NOMO-1 treated with DMSO at 0.1 percent for 48 hours (cell line): ENCODE measurements at regions not wholly inside any gene's neighbourhood (a gene's known extent, or its start where the extent isn't known, plus 50 kb on each side); places are given as distances from the start of the nearest gene placed in this dataset.
"Not testable (repeated sequence)": the region's sequence is repeated elsewhere in the genome, so short reads cannot be mapped to it uniquely, and the experiment has no call there.

Source experiments
- DNase-seq: peaks from one replicate; lab custom pipeline; 2025; ENCODE audit not compliant: unreplicated experiment; lab: John Stamatoyannopoulos, UW

DNA sequence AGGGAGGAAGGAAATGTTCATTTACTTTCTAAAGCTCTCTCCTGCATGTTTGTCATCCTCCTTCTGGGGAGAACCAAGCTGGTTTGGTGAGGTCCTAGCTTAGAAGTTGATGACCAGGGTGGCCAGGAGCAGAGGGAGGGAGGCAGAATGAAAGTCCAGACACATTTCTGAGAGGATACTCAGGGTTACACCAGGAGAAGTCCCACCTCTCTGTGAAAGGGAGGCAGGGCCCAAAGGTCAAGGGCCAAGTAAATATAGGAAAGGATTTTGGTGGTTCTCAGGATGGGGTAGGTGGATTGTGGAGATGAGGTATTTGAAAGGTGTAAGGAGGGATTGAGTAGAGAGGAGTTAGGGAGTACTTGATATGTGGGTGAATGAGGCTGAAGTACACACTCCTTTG lies 58.0 kb upstream of the FBXO11 start:
- DNase-seq: no peak

DNA sequence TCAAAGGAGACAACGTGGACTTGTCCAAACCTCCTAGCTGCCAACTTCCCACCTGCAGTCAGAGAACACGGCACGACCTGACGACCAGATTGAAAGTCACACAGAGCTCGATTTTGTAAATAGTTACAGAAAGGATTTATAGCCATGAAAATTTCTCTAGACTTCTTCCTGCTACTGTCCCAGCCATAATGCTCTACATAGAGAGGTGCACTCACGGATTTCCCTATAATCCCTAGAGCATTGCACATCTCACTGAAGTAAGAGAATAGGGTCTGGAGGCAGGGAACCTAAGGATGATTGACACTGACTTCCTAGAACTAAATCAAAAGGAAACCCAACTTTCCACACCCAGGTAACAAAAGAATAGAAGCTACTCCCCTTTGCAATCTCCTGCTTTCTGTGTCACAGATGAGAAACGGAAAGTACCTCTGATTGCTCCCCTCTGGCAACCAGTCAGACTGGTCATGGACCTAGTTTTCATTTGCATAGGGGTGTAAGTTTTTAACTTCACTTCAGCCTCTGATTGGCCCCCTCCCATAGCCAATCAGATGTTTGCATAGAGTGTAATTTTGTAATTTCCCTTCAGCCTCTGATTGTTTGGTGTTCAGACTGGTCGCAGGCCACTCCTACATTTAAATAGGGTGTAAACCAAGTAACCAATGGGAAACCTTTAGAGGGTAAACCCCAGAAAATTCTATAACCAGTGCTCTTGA lies 58.6 kb upstream of the FBXO11 start:
- DNase-seq: no peak

DNA sequence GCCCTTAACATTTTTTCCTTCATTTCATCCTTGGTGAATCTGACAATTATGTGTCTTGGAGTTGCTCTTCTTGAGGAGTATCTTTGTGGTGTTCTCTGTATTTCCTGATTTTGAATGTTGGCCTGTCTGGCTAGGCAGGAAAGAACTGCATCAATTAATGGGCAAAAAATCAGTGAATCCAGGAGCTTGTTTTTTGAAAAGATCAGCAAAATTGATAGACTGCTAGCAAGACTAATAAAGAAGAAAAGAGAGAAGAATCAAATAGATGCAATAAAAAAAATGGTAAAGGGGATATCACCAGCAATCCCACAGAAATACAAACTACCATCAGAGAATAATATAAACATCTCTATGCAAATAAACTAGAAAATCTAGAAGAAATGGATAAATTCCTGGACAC lies 70.4 kb upstream of the FBXO11 start:
- DNase-seq: not testable (repeated sequence)

DNA sequence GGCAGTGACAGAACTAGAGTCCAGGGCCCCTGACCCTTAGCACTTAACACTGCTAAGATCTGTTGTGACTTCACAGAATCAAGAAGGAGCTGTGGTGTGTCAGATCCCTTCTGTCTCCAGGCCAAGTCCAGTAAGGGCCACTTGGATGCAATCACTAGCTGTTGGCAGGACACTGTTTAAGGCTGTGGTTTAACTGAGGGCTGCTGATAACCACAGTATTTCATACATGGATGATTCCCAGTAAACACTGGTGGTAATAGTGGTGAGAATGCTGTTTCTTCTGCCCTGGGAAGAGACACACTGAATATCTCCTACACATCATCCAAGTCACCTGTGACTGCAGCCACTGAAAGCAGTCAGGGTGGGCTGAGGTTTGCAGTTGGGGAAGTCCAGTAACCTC lies 77.7 kb upstream of the FBXO11 start:
- DNase-seq: no peak

DNA sequence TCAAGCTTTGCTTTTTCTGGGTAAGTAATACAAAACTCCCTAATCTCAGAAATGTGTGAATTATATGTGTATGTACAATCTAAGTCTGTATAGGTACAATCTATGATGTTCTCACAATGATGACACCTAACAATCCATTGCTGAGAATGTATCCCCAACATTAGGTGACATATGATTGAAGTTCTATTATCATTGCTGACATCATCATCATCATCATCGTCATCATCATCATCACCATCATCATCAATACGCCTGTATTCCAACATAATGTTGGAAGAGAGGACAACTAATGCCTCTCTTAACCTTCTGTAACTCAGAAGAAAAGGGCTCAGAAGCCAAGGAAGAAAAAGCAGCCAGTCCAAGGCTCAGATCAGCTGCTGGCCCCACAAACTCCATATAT lies 84.2 kb upstream of the FBXO11 start:
- no peak for DNase-seq

DNA sequence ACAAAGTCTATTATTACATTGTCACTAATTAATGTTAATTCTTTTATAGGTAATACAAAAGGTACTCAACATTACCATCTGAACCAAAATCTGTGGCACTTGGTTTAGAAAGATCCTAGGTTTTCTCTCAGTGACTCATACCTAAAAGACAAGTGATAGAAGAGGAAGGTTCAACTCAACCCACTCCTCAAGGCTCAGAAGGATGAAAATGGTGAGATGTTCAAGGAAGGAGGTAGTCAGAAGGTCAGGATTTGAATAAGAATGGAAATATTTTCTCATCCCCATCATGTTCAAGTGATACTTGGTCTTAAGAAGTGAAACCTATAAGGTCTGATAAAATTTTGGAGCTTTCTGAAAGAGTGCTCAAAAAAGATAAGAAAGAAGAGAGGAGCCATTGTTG lies 86.4 kb upstream of the FBXO11 start:
- no peak for DNase-seq

DNA sequence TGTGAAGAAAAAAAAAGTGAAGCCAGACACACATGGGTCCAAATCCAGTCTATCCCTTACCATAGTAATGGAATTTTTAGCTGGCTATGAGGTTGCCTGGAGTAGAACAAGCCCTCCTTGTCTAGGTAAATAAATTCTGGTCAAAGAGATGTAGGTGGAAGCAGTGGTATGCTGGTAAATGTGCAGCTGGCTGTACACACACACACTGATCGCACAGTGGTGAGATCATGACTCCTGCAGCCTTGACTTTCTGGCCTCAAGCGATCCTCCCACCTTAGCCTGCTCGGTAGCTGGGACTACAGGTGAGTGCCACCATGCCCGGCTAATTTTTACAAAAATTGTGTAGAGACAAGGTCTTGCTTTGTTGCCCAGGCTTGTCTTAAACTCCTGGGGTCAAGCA lies 90.5 kb upstream of the FBXO11 start:
- no peak for DNase-seq

DNA sequence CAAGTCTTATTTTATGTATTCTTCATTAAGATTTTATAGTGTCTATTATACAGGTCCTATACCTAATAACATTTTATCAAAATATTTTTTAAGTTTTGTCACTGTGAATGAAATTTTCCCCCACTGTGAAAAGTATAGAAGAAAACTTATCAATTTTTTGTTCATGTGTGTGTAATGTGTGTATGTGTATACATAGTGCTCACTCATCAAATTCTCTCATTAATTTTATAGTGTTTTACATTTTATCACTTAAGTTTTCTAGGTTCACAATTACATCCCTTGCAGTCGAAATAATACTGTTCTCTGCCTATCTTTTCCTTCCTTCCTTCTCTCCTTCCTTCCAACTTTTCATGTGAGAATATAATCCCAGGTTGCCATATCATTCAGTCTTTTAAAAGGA lies 93.2 kb upstream of the FBXO11 start:
- DNase-seq: no peak

DNA sequence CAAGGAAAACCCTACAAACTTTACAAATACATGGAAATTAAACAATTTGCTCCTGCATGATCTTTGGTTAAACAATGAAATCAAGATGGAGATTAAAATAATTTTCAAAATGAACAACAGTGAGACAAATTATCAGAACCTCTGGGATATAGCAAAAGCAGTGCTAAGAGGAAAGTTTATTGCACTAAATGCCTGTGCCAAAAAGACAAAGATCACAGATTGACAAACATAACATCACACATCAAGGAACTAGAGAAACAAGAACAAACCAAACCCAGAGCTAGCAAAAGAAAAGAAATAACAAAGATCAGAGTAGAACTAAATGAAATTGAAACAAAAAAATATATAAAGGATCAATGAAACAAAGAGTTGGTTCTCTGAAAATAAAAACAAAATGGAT lies 95.2 kb upstream of the FBXO11 start:
- DNase-seq: no peak

DNA sequence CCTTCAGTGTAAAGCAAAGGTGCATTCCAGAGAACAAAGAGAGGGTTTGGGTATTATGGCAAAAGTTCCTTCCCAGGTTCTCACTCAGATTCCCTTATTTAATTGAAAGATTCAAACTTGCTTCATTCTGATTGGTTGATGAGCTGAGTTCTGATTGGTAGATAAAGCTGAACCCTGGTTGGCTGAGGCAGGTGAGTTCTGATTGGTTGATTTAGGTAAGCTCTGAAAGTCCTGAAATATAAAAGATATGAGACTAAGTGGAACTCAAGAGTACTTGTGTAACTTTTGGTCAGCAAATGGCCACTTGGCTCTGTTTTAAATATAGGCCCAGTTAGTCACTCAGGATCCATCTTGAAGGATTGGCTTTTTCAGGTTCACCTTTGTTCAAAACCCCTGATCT lies 99.8 kb upstream of the FBXO11 start:
- no peak for DNase-seq

DNA sequence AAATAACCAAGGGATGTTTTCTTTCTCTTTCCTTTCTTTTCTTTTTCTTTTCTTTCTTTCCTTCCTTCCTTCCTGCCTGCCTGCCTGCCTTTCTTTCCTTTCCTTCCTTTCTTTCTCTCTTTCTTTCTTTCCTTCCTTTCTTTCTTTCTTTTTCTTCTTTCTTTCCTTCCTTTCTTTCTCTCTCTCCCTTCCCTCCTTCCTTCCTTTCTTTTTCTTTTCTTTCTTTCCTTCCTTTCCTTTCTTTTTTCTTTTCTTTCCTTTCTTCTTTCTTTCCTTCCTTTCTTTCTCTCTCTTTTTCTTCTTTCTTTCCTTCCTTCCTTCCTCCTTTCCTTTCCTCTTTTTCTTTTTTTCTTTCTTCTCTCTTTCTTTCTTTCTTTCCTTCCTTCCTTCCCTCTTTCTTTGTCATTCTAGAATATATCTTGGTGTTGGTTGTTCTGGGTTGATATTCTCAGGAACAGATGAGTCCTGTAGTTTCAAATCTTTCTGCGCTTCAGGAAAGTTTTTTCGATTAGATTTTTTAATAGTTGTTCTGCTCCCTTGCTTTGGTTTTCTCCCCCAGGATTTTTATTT lies 101.5 kb upstream of the FBXO11 start:
- no peak for DNase-seq

DNA sequence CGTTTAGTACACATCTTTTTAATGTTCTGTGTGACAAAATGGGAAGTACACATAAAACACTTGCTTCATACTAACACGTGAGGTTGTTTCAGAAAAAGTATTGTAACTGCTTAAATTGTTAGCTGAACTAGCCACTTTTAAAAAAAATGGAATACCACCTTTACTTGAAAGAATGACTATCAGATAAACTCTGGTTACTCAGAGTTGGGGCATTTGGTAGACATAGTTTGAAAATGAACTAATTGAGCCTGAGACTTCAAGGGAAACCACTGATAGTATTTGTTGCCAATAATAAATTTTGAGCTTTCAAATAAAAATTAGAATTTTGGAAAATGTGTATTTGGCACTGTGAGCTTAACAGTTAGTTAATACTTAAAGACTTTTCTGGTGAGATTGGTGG lies 103.0 kb upstream of the FBXO11 start:
- peak; percentile 3 for DNase-seq

DNA sequence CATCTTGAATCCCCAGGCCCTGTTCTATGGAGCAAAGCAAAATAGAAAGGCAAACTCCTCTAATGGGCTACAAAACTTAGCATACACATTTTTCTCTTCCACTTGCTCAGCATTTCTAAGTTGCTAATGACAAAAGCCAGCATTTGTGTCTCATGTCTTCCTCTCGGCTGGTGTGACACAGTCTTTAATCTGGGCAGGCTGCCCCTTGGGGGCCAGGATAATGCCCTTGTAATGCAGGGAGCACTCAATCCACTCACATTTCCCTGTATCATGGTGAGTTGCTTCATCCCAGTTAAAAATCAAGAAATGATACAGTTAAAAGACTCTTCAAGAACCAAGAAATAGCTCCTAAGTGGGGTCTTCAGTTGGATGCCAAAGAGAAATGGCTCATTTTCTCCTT lies 109.1 kb upstream of the FBXO11 start:
- no peak for DNase-seq

DNA sequence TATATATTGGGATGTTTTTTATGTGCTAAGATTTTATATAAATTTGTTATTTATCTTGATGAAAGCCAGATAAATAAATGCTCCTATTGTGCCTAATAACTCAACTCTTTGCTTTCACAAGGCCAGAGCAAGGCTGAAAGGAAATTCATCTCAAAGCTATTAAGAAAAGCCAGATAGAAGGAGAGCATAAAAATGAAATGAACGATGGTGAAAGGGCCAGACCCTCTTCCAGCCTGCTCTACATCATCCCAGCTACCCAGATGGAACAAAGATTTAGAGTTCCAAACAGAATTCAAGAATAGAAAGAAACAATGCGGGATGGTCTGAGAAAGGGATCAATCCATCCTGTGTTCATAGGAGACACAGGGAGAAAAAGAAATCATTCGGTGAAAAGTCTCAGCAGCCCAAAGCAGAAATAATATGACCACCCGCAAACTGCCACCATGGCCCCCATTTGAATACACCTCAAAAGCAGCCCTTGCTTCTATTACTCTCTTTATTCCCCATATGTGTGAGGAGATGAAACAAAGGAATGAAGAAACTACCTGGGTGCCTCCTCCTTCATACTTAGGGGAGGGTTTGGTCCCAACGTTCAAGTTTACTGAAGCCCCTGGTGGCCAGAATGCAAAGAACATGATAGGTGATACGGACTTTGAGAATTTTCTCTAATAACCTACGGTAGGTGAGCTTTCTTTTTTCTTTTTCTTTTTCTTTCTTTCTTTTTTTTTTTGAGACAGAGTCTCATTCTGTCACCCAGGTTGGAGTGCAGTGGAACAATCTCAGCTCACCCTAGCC lies 110.1 kb upstream of the FBXO11 start:
- DNase-seq: no peak

DNA sequence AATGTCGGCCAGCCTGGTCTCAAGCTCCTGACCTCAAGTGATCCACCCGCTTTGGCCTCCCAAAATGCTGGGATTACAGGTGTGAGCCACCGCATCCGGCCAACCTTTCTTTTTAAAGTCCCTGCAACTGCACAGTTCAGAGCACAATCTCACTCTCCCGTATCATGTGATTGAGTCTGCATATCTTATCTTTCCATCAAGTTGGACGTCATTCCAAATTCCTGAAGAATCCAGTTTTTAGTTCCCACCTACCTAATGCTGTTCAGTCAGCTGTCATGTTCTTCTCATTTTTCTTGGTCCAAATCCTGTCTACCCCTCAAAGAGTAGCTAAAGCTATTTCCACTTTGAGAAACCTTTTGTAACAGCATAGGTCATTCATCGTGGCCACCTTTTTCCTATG lies 110.8 kb upstream of the FBXO11 start:
- DNase-seq: no peak

DNA sequence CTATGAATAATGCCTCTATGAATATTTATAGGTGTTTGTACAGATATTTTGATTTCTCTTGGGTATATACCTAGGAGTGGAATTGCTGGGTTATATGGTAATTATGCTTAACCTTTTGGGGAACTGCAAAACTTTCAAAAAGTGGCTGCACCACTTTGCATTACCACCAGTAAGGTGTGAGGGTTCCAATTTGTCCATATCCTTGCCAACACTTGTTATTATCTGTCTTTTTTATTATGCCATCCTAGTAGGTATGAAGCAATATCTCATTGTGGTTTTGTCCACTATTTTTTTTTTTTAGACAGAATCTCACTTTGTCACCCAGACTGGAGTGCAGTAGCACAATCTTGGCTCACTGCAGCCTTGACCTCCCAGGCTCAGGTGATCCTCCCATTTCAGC lies 112.2 kb upstream of the FBXO11 start:
- no peak for DNase-seq

DNA sequence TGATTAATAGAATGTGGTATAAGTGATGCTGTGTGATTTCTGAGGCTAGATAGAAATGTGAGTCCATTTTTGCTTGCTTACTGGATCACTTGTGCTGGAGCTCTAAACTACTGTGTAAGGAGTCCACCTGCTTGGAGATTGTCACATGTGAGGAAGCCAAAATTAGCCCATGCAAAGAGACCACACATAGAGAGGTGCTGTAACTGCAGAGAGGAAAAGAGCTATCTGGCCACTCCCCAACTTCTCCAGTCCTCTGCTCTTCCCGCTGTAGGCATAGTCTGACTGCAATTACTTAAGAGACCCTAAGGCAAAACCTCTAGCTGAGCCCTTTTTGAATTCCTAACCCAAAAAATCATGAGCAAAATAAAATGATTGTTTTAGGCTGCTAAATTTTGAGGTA lies 120.6 kb upstream of the FBXO11 start:
- no peak for DNase-seq

DNA sequence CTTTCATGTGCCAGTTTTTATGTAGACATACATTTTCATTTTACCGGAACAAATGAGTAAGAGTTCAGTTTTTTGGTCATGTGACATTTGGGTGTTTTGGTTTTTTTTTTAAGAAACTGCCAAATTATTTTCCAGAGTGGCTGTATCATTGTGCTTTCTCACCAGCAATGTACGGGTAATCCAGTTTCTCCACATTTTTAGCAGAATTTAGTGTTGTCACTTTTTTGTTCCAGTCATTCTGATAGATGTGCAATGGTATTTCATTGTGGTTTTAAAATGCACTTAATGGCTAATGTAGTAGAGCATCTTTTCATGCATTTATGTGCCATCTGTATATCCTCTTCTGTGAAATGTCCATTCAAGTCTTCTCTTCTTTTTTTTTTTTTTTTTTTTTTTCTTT lies 126.5 kb upstream of the FBXO11 start:
- no peak for DNase-seq

DNA sequence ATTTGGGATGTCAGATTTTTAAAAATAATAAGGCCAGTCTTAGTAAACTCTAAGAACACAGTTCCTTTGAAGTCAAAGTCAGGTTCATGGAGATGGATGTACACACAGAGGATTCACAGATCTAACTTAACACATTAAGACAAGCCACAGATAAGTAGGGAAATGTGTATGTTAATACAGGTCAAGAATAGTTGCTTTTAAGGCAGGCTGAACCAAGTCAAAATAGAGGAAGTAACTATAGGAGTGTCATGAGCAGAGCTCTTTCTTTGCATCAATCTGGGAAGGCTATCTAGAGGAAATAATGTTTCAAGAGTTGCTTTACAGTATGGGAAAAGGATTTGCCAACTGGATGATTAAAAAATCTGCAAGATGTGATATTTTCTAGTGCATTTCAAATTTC lies 128.0 kb upstream of the FBXO11 start:
- peak; percentile 26 for DNase-seq

DNA sequence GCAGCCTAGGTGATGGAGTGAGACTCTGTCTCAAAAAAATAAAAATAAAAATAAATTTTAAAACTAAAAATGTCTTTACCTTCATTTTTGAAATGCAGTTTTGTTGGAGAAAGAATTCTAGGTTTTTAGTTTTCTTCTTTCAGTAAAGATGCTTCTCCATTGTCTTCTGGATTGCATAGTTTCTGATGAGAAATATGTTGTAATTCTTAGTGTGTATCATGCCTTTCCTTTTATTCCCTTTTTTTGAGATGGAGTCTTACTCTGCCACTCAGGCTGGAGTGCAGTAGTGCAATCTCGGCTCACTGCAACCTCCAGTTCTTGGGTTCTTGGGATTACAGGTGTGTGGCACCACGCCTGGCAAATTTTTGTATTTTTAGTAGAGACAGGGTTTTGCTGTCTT lies 130.0 kb upstream of the FBXO11 start:
- no peak for DNase-seq

DNA sequence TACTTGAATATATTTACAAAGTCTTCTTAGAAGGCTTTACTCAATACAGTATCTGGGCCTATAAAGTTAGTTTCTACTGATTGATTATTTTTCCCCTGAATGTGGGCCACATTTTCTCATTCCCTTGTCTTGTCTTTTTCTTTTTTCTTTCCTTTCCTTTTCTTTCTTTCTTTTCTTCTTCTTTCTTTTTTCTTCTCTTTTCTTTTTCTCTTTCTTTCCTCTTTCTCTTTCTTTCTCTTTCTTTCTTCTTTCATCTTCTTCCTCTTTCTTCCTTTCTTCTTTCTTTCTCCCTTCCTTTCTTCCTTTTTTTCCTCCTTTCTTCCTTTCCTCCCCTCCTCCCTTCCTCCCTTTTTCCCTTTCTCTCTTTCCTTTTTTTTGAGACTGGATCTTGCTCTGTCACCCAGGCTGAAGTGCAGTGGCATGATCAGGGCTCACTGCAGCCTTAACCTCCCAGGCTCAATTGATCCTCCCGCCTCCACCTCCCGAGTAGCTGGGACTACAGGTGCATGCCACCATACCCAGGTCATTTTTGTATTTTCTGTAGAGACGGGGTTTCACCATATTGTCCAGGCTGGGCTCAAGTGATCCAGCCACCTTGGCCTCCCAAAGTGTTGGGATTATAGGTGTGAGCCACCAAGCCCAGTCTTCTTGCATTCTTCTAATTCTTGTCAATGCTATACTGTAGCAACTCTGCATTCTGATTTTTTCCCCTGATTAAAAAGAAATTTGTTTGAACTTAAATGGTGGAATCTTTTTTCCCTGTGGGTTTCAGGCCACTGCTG lies 133.1 kb upstream of the FBXO11 start:
- no peak for DNase-seq
